Tibial nerve (tissue), 4 donors: ENCODE measurements at regions not wholly inside any gene's neighbourhood (a gene's known extent, or its start where the extent isn't known, plus 50 kb on each side); places are given as distances from the start of the nearest gene placed in this dataset.

Experiments used
- DNase-seq, 2 donors: peaks; one replicate each; pipeline ENCODE4 v3.0.0-alpha.2; 2019; ENCODE audit warnings: low spot score in 2 of 2
- H3K27ac ChIP-seq, 4 donors: fragments of 200-600 bp; sonication (generic) in 3 of 4; one replicate each; pipeline ENCODE4 v1.5.1; 2017 to 2019; ENCODE audit warnings: mild to moderate bottlenecking in 1 of 4
- H3K27me3 ChIP-seq, 2 donors: fragments of 200-600 bp; sonication (generic) in 1 of 2; one replicate each; pipeline versions ENCODE4 v1.5.1 to v1.6.0; 2017 to 2019
- H3K36me3 ChIP-seq, 3 donors: fragments of 200-600 bp; sonication (generic); one replicate each; pipeline ENCODE4 v1.5.1; 2018 to 2019
- H3K4me1 ChIP-seq, 4 donors: fragments of 200-600 bp; sonication (generic) in 3 of 4; one replicate each; pipeline ENCODE4 v1.5.1; 2017 to 2019
- H3K4me3 ChIP-seq, 4 donors: fragments of 200-600 bp; sonication (generic) in 3 of 4; one replicate each; pipeline ENCODE4 v1.5.1; 2017 to 2019; ENCODE audit warnings: mild to moderate bottlenecking in 1 of 4, moderate library complexity in 1 of 4
- H3K9me3 ChIP-seq, 4 donors: fragments of 200-600 bp; sonication (generic) in 3 of 4; one replicate each; pipeline ENCODE4 v1.5.1; 2017 to 2019
- CTCF ChIP-seq, 5 experiments: fragments of 200-600 bp in 3 of 5; fragments of 450-650 bp in 2 of 5; sonication (generic) in 3 of 5; IDR thresholded peaks; one replicate each; pipeline ENCODE4 v1.5.1; 2016 to 2019; ENCODE audit warnings: antibody characterized with exemption in 5 of 5, mild to moderate bottlenecking in 3 of 5, moderate library complexity in 2 of 5
- EP300 ChIP-seq, 2 donors: sonication (generic); formaldehyde crosslinking; IDR thresholded peaks; one replicate each; pipeline ENCODE4 v1.6.1; 2017; ENCODE audit warnings: antibody characterized with exemption in 2 of 2, mild to moderate bottlenecking in 1 of 2
- POLR2A ChIP-seq, 2 donors: fragments of 450-650 bp; IDR thresholded peaks; one replicate each; pipeline ENCODE4 v1.6.1; 2017; ENCODE audit warnings: antibody characterized with exemption in 2 of 2, mild to moderate bottlenecking in 2 of 2, moderate library complexity in 2 of 2
- WGBS, 2 donors: methylation state at CpG; one replicate each; pipeline ENCODE4 v1.1.5; 2018; 5-methylcytosine and 5-hydroxymethylcytosine counted together

- no peak for DNase-seq
- no peaks in the 10 kb centered on the region for H3K27me3 ChIP-seq
- no peak for TF ChIP-seq CTCF (IDR thresholded peaks at IDR 0.05)
- no peak for TF ChIP-seq EP300 (IDR thresholded peaks at IDR 0.05)
- no peak for TF ChIP-seq POLR2A (IDR thresholded peaks at IDR 0.05)
- H3K27ac ChIP-seq = no peak overlapping the region
- H3K9me3 ChIP-seq = no peaks in the 10 kb centered on the region
- H3K4me3 ChIP-seq = no peak overlapping the region
- 55 to 60% methylated on average over 3 of the region's 3 CpGs for WGBS, 2 donors
- no peaks in the 10 kb centered on the region for H3K36me3 ChIP-seq
- no peaks in the 10 kb centered on the region for H3K4me1 ChIP-seq
Measured at GRCh38 chr9:109940561-109940960, 160.6 kb downstream of the PALM2AKAP2 start.

GRCh38 chr9:109941771-109942170 lies 161.8 kb downstream of the PALM2AKAP2 start:
- 95 to 100% methylated on average over 1 of the region's 1 CpG for WGBS, 2 donors
- H3K4me1 ChIP-seq = no peaks in the 10 kb centered on the region
- no peak overlapping the region for H3K27ac ChIP-seq
- no peak overlapping the region for H3K4me3 ChIP-seq
- H3K36me3 ChIP-seq = no peaks in the 10 kb centered on the region
- H3K9me3 ChIP-seq = no peaks in the 10 kb centered on the region
- DNase-seq = no peak
- no peaks in the 10 kb centered on the region for H3K27me3 ChIP-seq
- TF ChIP-seq EP300 (IDR thresholded peaks at IDR 0.05) (no peak), CTCF (IDR thresholded peaks at IDR 0.05) (no peak), POLR2A (IDR thresholded peaks at IDR 0.05) (no peak)

GRCh38 chr9:109945573-109945972 lies 165.6 kb downstream of the PALM2AKAP2 start:
- DNase-seq = no peak
- Histone ChIP-seq H3K27ac (no peak overlapping the region), H3K27me3 (no peaks in the 10 kb centered on the region), H3K4me3 (no peak overlapping the region), H3K36me3 (no peaks in the 10 kb centered on the region), H3K4me1 (no peaks in the 10 kb centered on the region), H3K9me3 (no peaks in the 10 kb centered on the region)
- TF ChIP-seq CTCF (IDR thresholded peaks at IDR 0.05) = no peak
- TF ChIP-seq EP300 (IDR thresholded peaks at IDR 0.05) = no peak
- no peak for TF ChIP-seq POLR2A (IDR thresholded peaks at IDR 0.05)
- WGBS, 2 donors = 93 to 98% methylated on average over 1 of the region's 1 CpG

- Histone ChIP-seq H3K27me3 (no peaks in the 10 kb centered on the region), H3K4me3 (no peak overlapping the region), H3K36me3 (no peaks in the 10 kb centered on the region), H3K4me1 (no peaks in the 10 kb centered on the region), H3K9me3 (no peaks in the 10 kb centered on the region), H3K27ac (no peak overlapping the region)
- TF ChIP-seq POLR2A (IDR thresholded peaks at IDR 0.05) (no peak), CTCF (IDR thresholded peaks at IDR 0.05) (no peak), EP300 (IDR thresholded peaks at IDR 0.05) (no peak)
- DNase-seq = no peak
- WGBS, 2 donors = 83 to 91% methylated on average over 1 of the region's 1 CpG
Measured at GRCh38 chr9:109948453-109948852, 168.5 kb downstream of the PALM2AKAP2 start.

- no peak overlapping the region for H3K4me3 ChIP-seq
- H3K27ac ChIP-seq = no peak overlapping the region
- DNase-seq = no peak
- TF ChIP-seq CTCF (IDR thresholded peaks at IDR 0.05) = no peak
- no peak for TF ChIP-seq POLR2A (IDR thresholded peaks at IDR 0.05)
- no peak for TF ChIP-seq EP300 (IDR thresholded peaks at IDR 0.05)
- H3K27me3 ChIP-seq = no peaks in the 10 kb centered on the region
- 91 to 93% methylated on average over 7 of the region's 7 CpGs for WGBS, 2 donors
- no peaks in the 10 kb centered on the region for H3K9me3 ChIP-seq
- H3K4me1 ChIP-seq = no peaks in the 10 kb centered on the region
- no peaks in the 10 kb centered on the region for H3K36me3 ChIP-seq
Measured at GRCh38 chr9:109950710-109951443, 170.9 kb downstream of the PALM2AKAP2 start.
